Tibial nerve (tissue), 4 donors: ENCODE measurements at regions not wholly inside any gene's neighbourhood (a gene's known extent, or its start where the extent isn't known, plus 50 kb on each side); places are given as distances from the start of the nearest gene placed in this dataset.
A peak's percentile ranks its signal among the peaks of the same experiment; 100 is the strongest.

Experiments used
- DNase-seq, 2 donors: peaks; one replicate each; pipeline ENCODE4 v3.0.0-alpha.2; 2019; ENCODE audit warnings: low spot score in 2 of 2
- H3K27ac ChIP-seq, 4 donors: fragments of 200-600 bp; sonication (generic) in 3 of 4; one replicate each; pipeline ENCODE4 v1.5.1; 2017 to 2019; ENCODE audit warnings: mild to moderate bottlenecking in 1 of 4
- H3K27me3 ChIP-seq, 2 donors: fragments of 200-600 bp; sonication (generic) in 1 of 2; one replicate each; pipeline versions ENCODE4 v1.5.1 to v1.6.0; 2017 to 2019
- H3K36me3 ChIP-seq, 3 donors: fragments of 200-600 bp; sonication (generic); one replicate each; pipeline ENCODE4 v1.5.1; 2018 to 2019
- H3K4me1 ChIP-seq, 4 donors: fragments of 200-600 bp; sonication (generic) in 3 of 4; one replicate each; pipeline ENCODE4 v1.5.1; 2017 to 2019
- H3K4me3 ChIP-seq, 4 donors: fragments of 200-600 bp; sonication (generic) in 3 of 4; one replicate each; pipeline ENCODE4 v1.5.1; 2017 to 2019; ENCODE audit warnings: mild to moderate bottlenecking in 1 of 4, moderate library complexity in 1 of 4
- H3K9me3 ChIP-seq, 4 donors: fragments of 200-600 bp; sonication (generic) in 3 of 4; one replicate each; pipeline ENCODE4 v1.5.1; 2017 to 2019
- EP300 ChIP-seq, 2 donors: sonication (generic); formaldehyde crosslinking; IDR thresholded peaks; one replicate each; pipeline ENCODE4 v1.6.1; 2017; ENCODE audit warnings: antibody characterized with exemption in 2 of 2, mild to moderate bottlenecking in 1 of 2
- POLR2A ChIP-seq, 2 donors: fragments of 450-650 bp; IDR thresholded peaks; one replicate each; pipeline ENCODE4 v1.6.1; 2017; ENCODE audit warnings: antibody characterized with exemption in 2 of 2, mild to moderate bottlenecking in 2 of 2, moderate library complexity in 2 of 2
- WGBS, 2 donors: methylation state at CpG; one replicate each; pipeline ENCODE4 v1.1.5; 2018; 5-methylcytosine and 5-hydroxymethylcytosine counted together
- TF ChIP-seq, protein P1 (sequence below), 5 experiments: fragments of 200-600 bp in 3 of 5; fragments of 450-650 bp in 2 of 5; sonication (generic) in 3 of 5; IDR thresholded peaks; one replicate each; pipeline ENCODE4 v1.5.1; 2016 to 2019; ENCODE audit warnings: antibody characterized with exemption in 5 of 5, mild to moderate bottlenecking in 3 of 5, moderate library complexity in 2 of 5

DNA sequence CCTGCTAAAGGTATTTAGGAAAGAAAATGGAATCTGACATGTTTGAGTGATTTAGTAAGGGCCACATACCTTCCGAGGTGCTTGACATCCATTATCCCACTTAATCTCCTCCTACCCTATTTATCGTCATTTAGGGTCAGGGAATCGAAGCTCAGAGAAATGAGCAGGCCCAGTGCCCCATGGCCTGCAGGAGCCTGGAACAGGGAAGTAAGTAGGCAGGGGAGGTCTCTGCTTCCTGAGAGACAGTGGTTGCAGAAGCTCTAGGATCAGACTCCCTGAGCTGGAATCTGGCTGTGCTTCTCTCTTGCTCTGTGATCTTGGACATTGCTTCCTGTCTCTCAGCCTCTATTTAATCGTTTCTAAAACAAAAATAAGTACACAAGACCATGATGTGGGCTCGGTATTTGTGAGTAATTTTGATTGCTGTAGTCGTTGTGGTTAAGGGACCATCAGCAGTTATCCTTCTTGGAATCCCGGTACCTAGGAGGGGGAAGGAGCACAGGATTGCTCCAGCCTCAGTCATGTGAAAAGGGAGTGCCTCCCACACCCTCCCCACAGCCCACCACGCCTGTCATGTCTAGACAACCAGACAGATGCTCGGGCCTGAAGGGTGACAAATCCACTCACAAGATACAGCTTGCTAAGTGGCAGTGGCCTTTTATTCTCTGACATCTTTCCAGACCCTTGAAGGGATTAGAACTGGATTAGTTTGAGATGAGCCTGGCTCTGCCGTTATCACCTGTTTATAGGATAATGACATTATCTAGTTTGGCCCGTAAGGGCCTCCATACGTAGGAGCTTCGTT is 169.2 kb upstream of the TSHZ3 start:
- no peaks in the 10 kb centered on the region for H3K27me3 ChIP-seq
- WGBS, 2 donors: 56 to 60% methylated on average over 13 of the region's 13 CpGs
- no peak for TF ChIP-seq EP300 (IDR thresholded peaks at IDR 0.05)
- TF ChIP-seq, protein P1, sequence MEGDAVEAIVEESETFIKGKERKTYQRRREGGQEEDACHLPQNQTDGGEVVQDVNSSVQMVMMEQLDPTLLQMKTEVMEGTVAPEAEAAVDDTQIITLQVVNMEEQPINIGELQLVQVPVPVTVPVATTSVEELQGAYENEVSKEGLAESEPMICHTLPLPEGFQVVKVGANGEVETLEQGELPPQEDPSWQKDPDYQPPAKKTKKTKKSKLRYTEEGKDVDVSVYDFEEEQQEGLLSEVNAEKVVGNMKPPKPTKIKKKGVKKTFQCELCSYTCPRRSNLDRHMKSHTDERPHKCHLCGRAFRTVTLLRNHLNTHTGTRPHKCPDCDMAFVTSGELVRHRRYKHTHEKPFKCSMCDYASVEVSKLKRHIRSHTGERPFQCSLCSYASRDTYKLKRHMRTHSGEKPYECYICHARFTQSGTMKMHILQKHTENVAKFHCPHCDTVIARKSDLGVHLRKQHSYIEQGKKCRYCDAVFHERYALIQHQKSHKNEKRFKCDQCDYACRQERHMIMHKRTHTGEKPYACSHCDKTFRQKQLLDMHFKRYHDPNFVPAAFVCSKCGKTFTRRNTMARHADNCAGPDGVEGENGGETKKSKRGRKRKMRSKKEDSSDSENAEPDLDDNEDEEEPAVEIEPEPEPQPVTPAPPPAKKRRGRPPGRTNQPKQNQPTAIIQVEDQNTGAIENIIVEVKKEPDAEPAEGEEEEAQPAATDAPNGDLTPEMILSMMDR (IDR thresholded peaks at IDR 0.05): no peak
- TF ChIP-seq POLR2A (IDR thresholded peaks at IDR 0.05): no peak
- H3K4me3 ChIP-seq: no peak overlapping the region
- peak overlapping the region in 1 of 4 donors; percentile 6 for H3K27ac ChIP-seq
- no peaks in the 10 kb centered on the region for H3K36me3 ChIP-seq
- no peaks in the 10 kb centered on the region for H3K4me1 ChIP-seq
- H3K9me3 ChIP-seq: peaks cover 0 to 8% (median 4%) of the 10 kb centered on the region in 4 donors
- DNase-seq: no peak

DNA sequence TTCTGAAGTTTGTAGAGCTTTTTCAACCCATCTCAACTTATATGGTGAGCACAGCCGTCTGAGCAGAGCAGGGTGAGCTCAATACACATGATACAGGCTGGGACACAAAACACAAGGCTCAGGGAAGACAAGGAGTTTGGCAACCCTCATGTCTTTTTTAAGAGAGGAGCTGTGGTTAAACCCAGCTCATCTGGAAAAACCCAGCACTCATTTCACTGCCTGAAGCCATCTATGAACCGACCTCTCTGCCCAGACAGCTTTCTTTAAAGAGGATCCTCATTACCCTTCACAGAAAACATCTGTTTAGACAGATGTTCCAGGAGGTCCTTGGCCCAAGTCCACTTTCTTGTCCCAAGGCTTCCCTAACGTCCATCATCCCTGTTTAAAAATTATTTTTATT is 170.0 kb upstream of the TSHZ3 start:
- Histone ChIP-seq H3K27me3 (no peaks in the 10 kb centered on the region), H3K9me3 (peaks cover 0 to 8% (median 4%) of the 10 kb centered on the region in 4 donors), H3K4me1 (no peaks in the 10 kb centered on the region), H3K27ac (peak overlapping the region in 1 of 4 donors; percentile 6), H3K36me3 (no peaks in the 10 kb centered on the region), H3K4me3 (no peak overlapping the region)
- WGBS, 2 donors: 16 to 34% methylated on average over 3 of the region's 3 CpGs
- TF ChIP-seq EP300 (IDR thresholded peaks at IDR 0.05) (no peak), POLR2A (IDR thresholded peaks at IDR 0.05) (no peak)
- TF ChIP-seq, protein P1 (IDR thresholded peaks at IDR 0.05): no peak
- DNase-seq: no peak

DNA sequence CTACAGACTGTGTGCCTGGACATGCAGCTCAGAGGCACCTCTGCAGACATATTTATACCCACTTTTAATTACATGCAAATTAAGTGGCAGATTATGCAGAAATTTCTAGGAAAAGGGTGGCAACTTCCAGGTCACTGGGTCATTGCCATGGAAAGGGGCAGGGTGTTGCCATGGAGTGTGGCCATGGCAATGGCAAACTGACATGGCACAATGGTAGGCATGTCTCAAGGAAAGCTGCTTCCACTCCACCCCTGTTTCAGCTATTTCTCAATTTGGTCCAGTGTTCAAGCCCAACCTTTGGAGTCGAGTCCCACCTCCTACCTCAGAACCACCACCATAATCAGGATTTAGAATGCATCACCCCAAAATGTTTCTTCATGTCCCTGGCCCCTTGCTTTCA is 170.7 kb upstream of the TSHZ3 start:
- Histone ChIP-seq H3K9me3 (peaks cover 0 to 8% (median 4%) of the 10 kb centered on the region in 4 donors), H3K4me3 (no peak overlapping the region), H3K36me3 (no peaks in the 10 kb centered on the region), H3K27ac (no peak overlapping the region), H3K27me3 (no peaks in the 10 kb centered on the region), H3K4me1 (no peaks in the 10 kb centered on the region)
- WGBS, 2 donors: 80 to 100% methylated on average over 1 of the region's 1 CpG
- TF ChIP-seq, protein P1 (IDR thresholded peaks at IDR 0.05): no peak
- no peak for TF ChIP-seq EP300 (IDR thresholded peaks at IDR 0.05)
- TF ChIP-seq POLR2A (IDR thresholded peaks at IDR 0.05): no peak
- no peak for DNase-seq

DNA sequence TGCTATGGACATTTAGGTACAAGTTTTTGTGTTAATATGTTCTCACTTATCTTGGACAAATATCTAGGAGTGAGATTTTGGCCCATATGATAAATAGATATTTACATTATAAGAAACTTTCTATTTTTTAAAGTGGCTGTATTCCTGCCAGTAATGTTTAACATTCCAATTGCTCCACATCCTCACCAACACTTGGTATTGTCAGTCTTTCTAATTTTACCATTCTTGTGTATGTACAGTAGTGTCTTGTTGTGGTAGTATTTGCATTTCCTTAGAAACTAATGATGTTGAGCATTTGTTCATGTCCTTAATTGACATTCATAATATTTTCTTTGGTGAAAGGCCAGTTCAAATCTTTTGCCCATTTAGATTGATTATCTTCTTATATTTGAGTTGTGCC is 171.4 kb upstream of the TSHZ3 start:
- no peaks in the 10 kb centered on the region for H3K27me3 ChIP-seq
- H3K4me1 ChIP-seq: no peaks in the 10 kb centered on the region
- H3K36me3 ChIP-seq: no peaks in the 10 kb centered on the region
- H3K4me3 ChIP-seq: no peak overlapping the region
- DNase-seq: no peak
- no peak overlapping the region for H3K27ac ChIP-seq
- TF ChIP-seq, protein P1 (IDR thresholded peaks at IDR 0.05): no peak
- TF ChIP-seq EP300 (IDR thresholded peaks at IDR 0.05): no peak
- H3K9me3 ChIP-seq: peaks cover 0 to 13% (median 6%) of the 10 kb centered on the region in 4 donors

DNA sequence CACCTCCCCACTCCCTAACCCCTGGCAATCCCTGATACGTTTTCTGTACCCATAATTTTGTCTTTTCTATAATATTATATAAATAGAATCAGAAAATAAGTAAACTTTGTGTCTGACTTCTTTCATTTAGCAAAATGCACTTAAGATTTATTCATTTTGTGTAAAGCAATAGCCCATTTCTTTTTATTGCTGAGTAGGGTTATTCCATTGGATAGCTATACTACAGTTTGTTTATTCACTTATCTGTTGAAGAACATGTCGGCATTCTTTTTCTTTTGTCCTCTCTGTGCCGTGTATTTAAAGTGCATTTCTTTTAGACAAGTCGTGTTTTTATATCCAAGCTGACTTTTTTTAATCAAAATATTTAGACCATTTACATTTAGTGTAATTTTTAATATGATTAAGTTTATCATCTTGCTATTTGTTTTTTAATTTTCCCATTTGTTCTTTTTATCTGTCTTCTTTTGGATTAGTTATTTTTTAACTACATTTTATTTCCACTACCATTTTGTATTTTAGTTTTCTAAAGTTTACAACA is 176.4 kb upstream of the TSHZ3 start:
- H3K4me1 ChIP-seq: no peaks in the 10 kb centered on the region
- no peak overlapping the region for H3K27ac ChIP-seq
- 84 to 88% methylated on average over 4 of the region's 4 CpGs for WGBS, 2 donors
- no peak overlapping the region for H3K4me3 ChIP-seq
- no peaks in the 10 kb centered on the region for H3K36me3 ChIP-seq
- no peak for DNase-seq
- peaks cover 0 to 27% (median 6%) of the 10 kb centered on the region in 4 donors for H3K9me3 ChIP-seq
- H3K27me3 ChIP-seq: no peaks in the 10 kb centered on the region
- TF ChIP-seq POLR2A (IDR thresholded peaks at IDR 0.05): no peak
- TF ChIP-seq, protein P1 (IDR thresholded peaks at IDR 0.05): no peak
- TF ChIP-seq EP300 (IDR thresholded peaks at IDR 0.05): no peak
